ENCODE measurements at regions not wholly inside any gene's neighbourhood (a gene's known extent, or its start where the extent isn't known, plus 50 kb on each side); places are given as distances from the start of the nearest gene placed in this dataset.

DNA sequence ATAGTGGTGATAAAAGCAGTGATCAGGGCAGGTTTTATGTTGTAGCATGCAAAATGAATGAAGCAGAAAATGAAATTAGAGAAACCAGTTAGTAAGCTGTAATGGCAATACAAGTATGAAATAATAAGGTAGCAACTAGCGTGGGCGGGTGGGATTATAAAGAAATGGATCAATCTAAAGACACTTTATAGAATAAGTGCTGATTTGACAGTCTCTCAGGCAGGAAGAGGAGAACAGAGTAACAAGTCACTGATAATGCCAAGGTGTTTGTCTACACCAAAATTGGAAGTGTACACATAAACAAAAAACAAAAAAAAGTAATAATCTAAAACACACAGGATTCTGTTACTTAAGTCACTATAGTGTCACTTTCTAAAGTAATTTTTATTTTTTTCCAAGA lies 51.0 kb upstream of the PCBP1 start:
- DNase-seq (ENCODE audit: low spot score), result no peak

- DNase-seq (ENCODE audit: low spot score), result no peak
These were observed 51.9 kb upstream of the PCBP1 start for GRCh38 chr2:70035344-70035844.

DNA sequence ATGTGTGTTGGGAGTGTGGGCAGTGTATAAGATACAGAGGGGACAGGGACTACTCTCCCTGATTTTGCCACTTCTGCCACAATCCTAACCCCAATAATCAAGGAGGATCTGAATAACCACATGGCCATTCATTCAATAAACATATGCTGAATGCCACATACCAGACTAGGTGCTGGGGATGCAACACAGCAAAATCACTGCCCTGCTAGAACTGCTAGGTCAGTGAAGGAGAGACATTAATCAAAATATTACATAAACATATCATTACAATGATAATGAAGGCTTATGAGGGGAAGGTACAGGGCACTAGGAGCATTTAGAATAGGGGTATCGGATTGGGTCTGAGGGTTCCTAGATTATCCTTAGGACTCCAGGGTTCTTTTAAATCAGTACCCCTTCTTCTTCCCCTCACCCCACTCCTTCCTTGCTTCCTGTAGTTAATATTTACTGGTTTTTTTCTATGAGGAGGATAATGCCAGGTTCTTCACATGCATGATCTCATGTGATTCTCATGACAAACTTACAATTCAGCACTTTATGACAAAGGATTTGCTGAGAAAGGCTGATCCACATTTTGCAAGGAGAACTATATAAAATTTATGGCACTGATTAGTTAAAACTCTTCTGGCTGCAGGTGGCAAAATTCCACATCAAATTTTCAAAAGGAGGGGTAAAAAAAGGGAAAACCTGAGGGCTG lies 56.4 kb upstream of the PCBP1 start:
- DNase-seq (ENCODE audit: low spot score), result no peak

DNA sequence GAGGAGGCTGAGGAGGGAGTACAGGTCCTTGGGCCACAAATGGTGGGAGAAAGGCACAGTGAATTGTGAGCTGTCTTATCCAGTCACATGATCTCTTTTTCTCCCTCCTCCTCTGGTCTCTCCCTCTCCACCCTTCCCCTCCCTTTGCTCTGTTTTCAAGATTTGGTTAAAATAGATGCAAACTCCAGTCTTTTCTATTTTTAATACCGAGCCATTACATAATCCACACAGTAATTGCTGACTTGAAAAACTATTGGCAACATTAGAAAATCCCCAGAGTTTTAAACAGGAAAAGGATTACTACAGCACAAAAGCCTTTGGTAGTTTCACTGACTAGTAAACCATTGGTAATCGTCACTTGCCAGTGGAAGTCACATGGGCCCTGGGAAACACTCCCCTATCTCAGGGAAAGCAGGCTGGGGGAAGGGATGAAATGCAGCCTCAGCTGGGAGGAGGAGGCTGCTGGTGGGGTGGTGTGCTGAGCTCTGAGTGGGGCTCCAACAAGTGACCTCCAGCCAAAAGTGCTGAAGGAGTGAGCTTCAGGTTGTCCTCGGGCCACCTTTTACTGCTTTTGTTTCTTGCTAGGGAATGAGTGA lies 57.4 kb upstream of the PCBP1 start:
- peak; percentile 59 for DNase-seq (ENCODE audit: low spot score)

- no peak for DNase-seq (ENCODE audit: low spot score)
These were observed 62.9 kb upstream of the ASPRV1 start for GRCh38 chr2:70024284-70024683.

GRCh38 chr2:70019096-70019495 lies 57.7 kb upstream of the ASPRV1 start:
- no peak for DNase-seq (ENCODE audit: low spot score)

GRCh38 chr2:70017962-70018361 lies 56.5 kb upstream of the ASPRV1 start:
- no peak for DNase-seq (ENCODE audit: low spot score)

- DNase-seq (ENCODE audit: low spot score), result no peak
These were observed 53.5 kb upstream of the ASPRV1 start for GRCh38 chr2:70014959-70015358.

DNA sequence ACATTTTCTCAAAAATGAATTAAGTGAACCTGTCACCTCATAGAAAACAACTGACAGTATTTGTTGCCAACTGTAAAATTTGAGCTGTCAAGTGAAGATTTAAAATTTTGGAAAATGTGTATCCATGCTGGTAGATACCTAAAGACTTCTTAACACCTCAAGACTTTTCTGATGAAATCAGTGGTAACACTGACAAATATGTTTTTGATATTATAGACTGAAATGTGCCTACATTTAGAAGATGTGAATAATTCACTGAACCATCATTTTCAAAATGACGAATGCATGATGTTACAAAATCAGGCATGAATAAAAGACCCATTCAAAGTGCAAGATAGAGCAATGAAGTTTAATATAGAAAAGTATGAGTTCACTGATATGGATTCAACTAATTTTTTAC lies 51.5 kb upstream of the ASPRV1 start:
- no peak for DNase-seq (ENCODE audit: low spot score)

DNA sequence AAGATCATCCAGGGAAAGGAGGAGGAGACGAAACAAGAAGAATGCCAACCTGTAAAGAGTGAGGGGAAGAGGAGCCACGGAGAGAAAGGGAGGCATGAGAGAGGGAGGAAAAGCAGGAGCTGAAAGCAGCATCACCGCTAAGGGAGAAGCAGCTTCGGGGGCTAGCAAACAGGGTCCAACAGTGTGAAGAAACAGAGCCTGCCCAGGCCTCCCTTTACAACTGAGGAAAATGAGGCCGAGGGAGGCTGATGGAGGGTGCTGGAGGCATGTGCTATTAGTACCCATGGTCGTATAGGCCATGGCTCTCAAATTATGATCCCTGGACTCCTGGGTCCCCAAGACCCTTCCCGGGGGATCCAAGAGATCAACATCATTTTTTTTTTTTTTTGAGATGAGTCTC lies 50.4 kb upstream of the ASPRV1 start:
- no peak for DNase-seq (ENCODE audit: low spot score)

- no peak for DNase-seq (ENCODE audit: low spot score)
These were observed 49.9 kb upstream of the ASPRV1 start for GRCh38 chr2:70011335-70011734.

Data from putamen (tissue), 1 donor.